SKM-1 treated with dmso at 0.1 percent for 144 hours (cell line): ENCODE measurements at regions not wholly inside any gene's neighbourhood (a gene's known extent, or its start where the extent isn't known, plus 50 kb on each side); places are given as distances from the start of the nearest gene placed in this dataset.

Experiments used
- DNase-seq: peaks from one replicate; lab custom pipeline; 2025; ENCODE audit not compliant: unreplicated experiment; lab: John Stamatoyannopoulos, UW

- no peak for DNase-seq
Measured at GRCh38 chr1:53378061-53378460, 50.2 kb upstream of the LRP8 start.

GRCh38 chr1:53378932-53379661 lies 51.2 kb upstream of the LRP8 start:
- DNase-seq: no peak

GRCh38 chr1:53379662-53380002 lies 51.8 kb upstream of the LRP8 start:
- DNase-seq: no peak

- DNase-seq: no peak
Measured at GRCh38 chr1:53380296-53380695, 52.4 kb upstream of the LRP8 start.

- DNase-seq: no peak
Measured at GRCh38 chr1:53381790-53382401, 54.0 kb upstream of the LRP8 start.

- DNase-seq: no peak
Measured at GRCh38 chr1:53383136-53383870, 55.4 kb upstream of the LRP8 start.

- DNase-seq: no peak
Measured at GRCh38 chr1:53384796-53385195, 56.9 kb upstream of the LRP8 start.

GRCh38 chr1:53385276-53386225 lies 57.7 kb upstream of the LRP8 start:
- no peak for DNase-seq

GRCh38 chr1:53388963-53389362 lies 61.1 kb upstream of the LRP8 start:
- no peak for DNase-seq

- DNase-seq: peak; percentile 54
Measured at GRCh38 chr1:53390261-53390660, 62.4 kb upstream of the LRP8 start.

GRCh38 chr1:53390736-53391135 lies 62.9 kb upstream of the LRP8 start:
- DNase-seq: no peak

- DNase-seq: no peak
Measured at GRCh38 chr1:53391296-53391695, 63.4 kb upstream of the LRP8 start.

- no peak for DNase-seq
Measured at GRCh38 chr1:53391982-53392381, 64.1 kb upstream of the LRP8 start.

- DNase-seq: no peak
Measured at GRCh38 chr1:53392460-53392859, 64.6 kb upstream of the LRP8 start.

GRCh38 chr1:53393325-53393792 lies 65.5 kb upstream of the LRP8 start:
- DNase-seq: peak; percentile 38

- DNase-seq: no peak
Measured at GRCh38 chr1:53394306-53394705, 64.9 kb upstream of the DMRTB1 start.

GRCh38 chr1:53395671-53396215 lies 63.5 kb upstream of the DMRTB1 start:
- no peak for DNase-seq

- no peak for DNase-seq
Measured at GRCh38 chr1:53396573-53397268, 62.5 kb upstream of the DMRTB1 start.

GRCh38 chr1:53398091-53398490 lies 61.1 kb upstream of the DMRTB1 start:
- no peak for DNase-seq
